Endothelial cell of umbilical vein (primary cell): ENCODE measurements at regions not wholly inside any gene's neighbourhood (a gene's known extent, or its start where the extent isn't known, plus 50 kb on each side); places are given as distances from the start of the nearest gene placed in this dataset.
"Not testable (repeated sequence)": the region's sequence is repeated elsewhere in the genome, so short reads cannot be mapped to it uniquely, and the experiment has no call there.

ENCODE experiments used
- EZH2 ChIP-seq: IDR thresholded peaks from 2 replicates; pipeline ENCODE4 v1.6.1; 2012; ENCODE audit warnings: borderline replicate concordance, low read depth, mild to moderate bottlenecking, moderate library complexity, low read length, inconsistent platforms; ENCODE audit not compliant: severe bottlenecking
- POLR2A ChIP-seq: IDR thresholded peaks from 2 replicates; pipeline ENCODE4 v1.6.1; 2012; ENCODE audit warnings: low read depth, mild to moderate bottlenecking, control low read depth, low read length
- POLR2AphosphoS5 ChIP-seq: IDR thresholded peaks from 2 replicates; pipeline ENCODE4 v1.6.1; 2012; ENCODE audit warnings: low read depth, mild to moderate bottlenecking, control low read depth, low read length, moderate library complexity; ENCODE audit not compliant: insufficient read depth
- TF ChIP-seq, protein P1 (sequence below), 2 donors: IDR thresholded peaks; 1 replicate in 1 of 2; 2 replicates in 1 of 2; pipeline ENCODE4 v1.5.1; 2011; ENCODE audit warnings: low read length in 2 of 2, mild to moderate bottlenecking in 2 of 2, moderate library complexity in 2 of 2, control low read depth in 1 of 2, inconsistent platforms in 1 of 2, low read depth in 1 of 2; ENCODE audit not compliant: insufficient read depth in 1 of 2; ENCODE audit errors: extremely low read depth in 1 of 2

GRCh38 chr9:67724885-67725284 lies 133.8 kb upstream of the ANKRD20A1 start:
- TF ChIP-seq, protein P1, sequence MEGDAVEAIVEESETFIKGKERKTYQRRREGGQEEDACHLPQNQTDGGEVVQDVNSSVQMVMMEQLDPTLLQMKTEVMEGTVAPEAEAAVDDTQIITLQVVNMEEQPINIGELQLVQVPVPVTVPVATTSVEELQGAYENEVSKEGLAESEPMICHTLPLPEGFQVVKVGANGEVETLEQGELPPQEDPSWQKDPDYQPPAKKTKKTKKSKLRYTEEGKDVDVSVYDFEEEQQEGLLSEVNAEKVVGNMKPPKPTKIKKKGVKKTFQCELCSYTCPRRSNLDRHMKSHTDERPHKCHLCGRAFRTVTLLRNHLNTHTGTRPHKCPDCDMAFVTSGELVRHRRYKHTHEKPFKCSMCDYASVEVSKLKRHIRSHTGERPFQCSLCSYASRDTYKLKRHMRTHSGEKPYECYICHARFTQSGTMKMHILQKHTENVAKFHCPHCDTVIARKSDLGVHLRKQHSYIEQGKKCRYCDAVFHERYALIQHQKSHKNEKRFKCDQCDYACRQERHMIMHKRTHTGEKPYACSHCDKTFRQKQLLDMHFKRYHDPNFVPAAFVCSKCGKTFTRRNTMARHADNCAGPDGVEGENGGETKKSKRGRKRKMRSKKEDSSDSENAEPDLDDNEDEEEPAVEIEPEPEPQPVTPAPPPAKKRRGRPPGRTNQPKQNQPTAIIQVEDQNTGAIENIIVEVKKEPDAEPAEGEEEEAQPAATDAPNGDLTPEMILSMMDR (IDR thresholded peaks at IDR 0.05; ENCODE audit: extremely low read depth in 1 of 2, insufficient read depth in 1 of 2, low read depth in 1 of 2, low read length in 2 of 2): not testable (repeated sequence)
- TF ChIP-seq EZH2, POLR2A, POLR2AphosphoS5: not testable (repeated sequence)
